ENCODE measurements at regions not wholly inside any gene's neighbourhood (a gene's known extent, or its start where the extent isn't known, plus 50 kb on each side); places are given as distances from the start of the nearest gene placed in this dataset.
A peak's percentile ranks its signal among the peaks of the same experiment; 100 is the strongest.

DNA sequence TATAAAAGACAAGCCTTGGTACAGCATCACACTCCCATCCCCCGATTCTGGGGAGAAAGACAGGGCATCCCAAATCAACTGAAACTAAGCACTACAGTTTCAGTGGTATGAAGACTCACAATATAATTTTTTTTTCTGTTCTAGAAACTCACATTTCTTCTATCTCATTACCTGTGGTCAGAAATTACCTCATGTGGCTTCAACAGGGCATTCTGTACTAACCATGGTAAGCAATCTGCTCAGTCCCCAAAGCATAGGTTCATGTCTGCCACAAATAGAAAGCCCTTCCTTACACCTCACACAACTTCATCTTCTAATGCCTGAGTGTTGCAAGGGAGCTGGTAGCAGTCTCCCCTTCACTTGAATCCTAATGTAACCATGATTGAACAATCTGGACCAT, 147.4 kb upstream of the POU2AF2 start:
- DNase-seq: no peak

DNA sequence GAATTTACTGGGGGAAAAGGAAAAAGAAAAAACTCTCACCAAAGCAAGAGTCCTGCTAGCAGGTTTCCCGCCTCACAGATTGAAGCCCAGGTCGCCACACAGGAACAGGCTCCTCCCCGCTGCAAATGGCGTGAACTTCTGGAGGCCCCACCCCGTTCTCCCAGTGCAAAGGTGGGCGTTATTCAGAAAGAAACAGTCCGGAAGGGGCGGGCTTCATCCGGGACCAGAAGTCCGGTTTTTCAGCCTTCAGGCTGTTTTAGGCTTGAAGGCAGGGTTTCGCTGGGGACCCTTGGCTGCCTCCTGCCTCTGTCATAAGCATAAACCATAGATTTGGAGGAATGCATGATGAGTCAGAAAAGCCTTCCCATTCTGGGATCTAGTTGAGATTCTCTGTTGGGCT, 148.3 kb upstream of the POU2AF2 start:
- H3K27ac ChIP-seq (ENCODE audit: insufficient read depth in 1 of 2, low read depth in 1 of 2, low read length in 2 of 2, poor library complexity in 1 of 2, severe bottlenecking in 2 of 2): no peak overlapping the region
- POLR2A ChIA-PET: no interaction called here
- DNase-seq: peak; percentile 11 to 39 (median 32)
- H3K4me1 ChIP-seq (ENCODE audit: control extremely low read depth in 1 of 4, control insufficient read depth in 4 of 4, insufficient read depth in 4 of 4, low read length in 3 of 4): peaks cover 0 to 2% (median 0%) of the 10 kb centered on the region in 4 experiments
- no peaks in the 10 kb centered on the region for H3K36me3 ChIP-seq (ENCODE audit: control insufficient read depth in 4 of 4, insufficient read depth in 4 of 4, low read length in 3 of 4)
- CTCF ChIA-PET: interaction anchor here (0.6 kb wide), 1 partner anchor 48 kb away, joined by 3 read pairs; no protein-coding TSS in a partner anchor
- no peaks in the 10 kb centered on the region for H3K27me3 ChIP-seq (replicated peaks in 2 of 5; ENCODE audit: control insufficient read depth in 4 of 5, insufficient read depth in 5 of 5, low read length in 4 of 5)
- no peaks in the 10 kb centered on the region for H3K9me3 ChIP-seq (ENCODE audit: control extremely low read depth in 1 of 5, control insufficient read depth in 4 of 5, insufficient read depth in 2 of 5, low read depth in 1 of 5, low read length in 4 of 5)
- 79% methylated on average over 11 of the region's 11 CpGs for WGBS (ENCODE audit: insufficient coverage)
- H3K4me3 ChIP-seq (ENCODE audit: control insufficient read depth in 1 of 7, extremely low read depth in 1 of 7, insufficient read depth in 4 of 7, low read depth in 2 of 7, low read length in 6 of 7): peak overlapping the region in 4 of 7 experiments; percentile 16 to 60 (median 32)

More for the DNA sequence above, 147.4 kb upstream of the POU2AF2 start:
- no peak overlapping the region for H3K4me3 ChIP-seq (ENCODE audit: control insufficient read depth in 1 of 7, extremely low read depth in 1 of 7, insufficient read depth in 4 of 7, low read depth in 2 of 7, low read length in 6 of 7)
- no CpG with 5 or more reads among the region's 1 CpG for WGBS (ENCODE audit: insufficient coverage)
- ChIA-PET POLR2A (no interaction called here), CTCF (interaction anchor here (0.6 kb wide), 1 partner anchor 47 kb away, joined by 3 read pairs; no protein-coding TSS in a partner anchor)
- H3K36me3 ChIP-seq (ENCODE audit: control insufficient read depth in 4 of 4, insufficient read depth in 4 of 4, low read length in 3 of 4): no peaks in the 10 kb centered on the region
- no peaks in the 10 kb centered on the region for H3K9me3 ChIP-seq (ENCODE audit: control extremely low read depth in 1 of 5, control insufficient read depth in 4 of 5, insufficient read depth in 2 of 5, low read depth in 1 of 5, low read length in 4 of 5)
- H3K27ac ChIP-seq (ENCODE audit: insufficient read depth in 1 of 2, low read depth in 1 of 2, low read length in 2 of 2, poor library complexity in 1 of 2, severe bottlenecking in 2 of 2): no peak overlapping the region
- no peaks in the 10 kb centered on the region for H3K27me3 ChIP-seq (replicated peaks in 2 of 5; ENCODE audit: control insufficient read depth in 4 of 5, insufficient read depth in 5 of 5, low read length in 4 of 5)
- peaks cover 0 to 2% (median 0%) of the 10 kb centered on the region in 4 experiments for H3K4me1 ChIP-seq (ENCODE audit: control extremely low read depth in 1 of 4, control insufficient read depth in 4 of 4, insufficient read depth in 4 of 4, low read length in 3 of 4)

DNA sequence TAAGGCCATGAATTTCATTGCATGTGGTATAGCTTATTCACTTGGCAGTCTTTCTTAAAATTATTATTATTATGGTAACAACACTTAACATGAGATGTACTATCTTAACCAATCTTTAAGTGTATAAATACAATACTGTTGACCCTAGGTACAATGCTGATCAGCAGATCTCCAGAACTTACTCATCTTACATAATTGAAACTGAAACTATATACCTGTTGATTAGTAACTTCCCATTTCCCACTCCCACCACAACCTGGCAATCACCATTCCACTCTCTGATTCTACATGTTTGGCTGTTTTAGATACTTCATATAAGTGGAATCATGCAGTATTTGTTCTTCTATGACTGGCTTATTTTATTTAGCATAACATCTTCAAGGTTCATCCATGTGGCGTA, 150.2 kb upstream of the POU2AF2 start:
- no peak overlapping the region for H3K4me3 ChIP-seq (ENCODE audit: control insufficient read depth in 1 of 7, extremely low read depth in 1 of 7, insufficient read depth in 4 of 7, low read depth in 2 of 7, low read length in 6 of 7)
- peaks cover 0 to 6% (median 1%) of the 10 kb centered on the region in 4 experiments for H3K4me1 ChIP-seq (ENCODE audit: control extremely low read depth in 1 of 4, control insufficient read depth in 4 of 4, insufficient read depth in 4 of 4, low read length in 3 of 4)
- H3K27me3 ChIP-seq (replicated peaks in 2 of 5; ENCODE audit: control insufficient read depth in 4 of 5, insufficient read depth in 5 of 5, low read length in 4 of 5): no peaks in the 10 kb centered on the region
- ChIA-PET POLR2A (no interaction called here), CTCF (interaction anchor here (1.0 kb wide), 1 partner anchor 14 kb away, joined by 3 read pairs; no protein-coding TSS in a partner anchor)
- WGBS (ENCODE audit: insufficient coverage): no CpG with 5 or more reads among the region's 1 CpG
- H3K9me3 ChIP-seq (ENCODE audit: control extremely low read depth in 1 of 5, control insufficient read depth in 4 of 5, insufficient read depth in 2 of 5, low read depth in 1 of 5, low read length in 4 of 5): no peaks in the 10 kb centered on the region
- peak in 1 of 3 donors; percentile 11 for DNase-seq
- H3K27ac ChIP-seq (ENCODE audit: insufficient read depth in 1 of 2, low read depth in 1 of 2, low read length in 2 of 2, poor library complexity in 1 of 2, severe bottlenecking in 2 of 2): no peak overlapping the region
- no peaks in the 10 kb centered on the region for H3K36me3 ChIP-seq (ENCODE audit: control insufficient read depth in 4 of 4, insufficient read depth in 4 of 4, low read length in 3 of 4)

GRCh38 chr11:111093061-111093460, 152.5 kb upstream of the POU2AF2 start:
- no peak for DNase-seq
- Histone ChIP-seq H3K27ac (ENCODE audit: insufficient read depth in 1 of 2, low read depth in 1 of 2, low read length in 2 of 2, poor library complexity in 1 of 2, severe bottlenecking in 2 of 2) (no peak overlapping the region), H3K4me3 (ENCODE audit: control insufficient read depth in 1 of 7, extremely low read depth in 1 of 7, insufficient read depth in 4 of 7, low read depth in 2 of 7, low read length in 6 of 7) (no peak overlapping the region), H3K9me3 (ENCODE audit: control extremely low read depth in 1 of 5, control insufficient read depth in 4 of 5, insufficient read depth in 2 of 5, low read depth in 1 of 5, low read length in 4 of 5) (no peaks in the 10 kb centered on the region), H3K27me3 (replicated peaks in 2 of 5; ENCODE audit: control insufficient read depth in 4 of 5, insufficient read depth in 5 of 5, low read length in 4 of 5) (no peaks in the 10 kb centered on the region), H3K4me1 (ENCODE audit: control extremely low read depth in 1 of 4, control insufficient read depth in 4 of 4, insufficient read depth in 4 of 4, low read length in 3 of 4) (peaks cover 0 to 23% (median 5%) of the 10 kb centered on the region in 4 experiments), H3K36me3 (ENCODE audit: control insufficient read depth in 4 of 4, insufficient read depth in 4 of 4, low read length in 3 of 4) (no peaks in the 10 kb centered on the region)
- 100% methylated on average over 1 of the region's 4 CpGs for WGBS (ENCODE audit: insufficient coverage)
- CTCF ChIA-PET: no interaction called here
- POLR2A ChIA-PET: no interaction called here

GRCh38 chr11:111091321-111091938, 154.1 kb upstream of the POU2AF2 start:
- H3K27me3 ChIP-seq (replicated peaks in 2 of 5; ENCODE audit: control insufficient read depth in 4 of 5, insufficient read depth in 5 of 5, low read length in 4 of 5): no peaks in the 10 kb centered on the region
- ChIA-PET POLR2A (no interaction called here), CTCF (interaction anchor here (1.0 kb wide), 1 partner anchor 53 kb away, joined by 3 read pairs; no protein-coding TSS in a partner anchor)
- DNase-seq: no peak
- H3K4me3 ChIP-seq (ENCODE audit: control insufficient read depth in 1 of 7, extremely low read depth in 1 of 7, insufficient read depth in 4 of 7, low read depth in 2 of 7, low read length in 6 of 7): no peak overlapping the region
- H3K27ac ChIP-seq (ENCODE audit: insufficient read depth in 1 of 2, low read depth in 1 of 2, low read length in 2 of 2, poor library complexity in 1 of 2, severe bottlenecking in 2 of 2): no peak overlapping the region
- H3K36me3 ChIP-seq (ENCODE audit: control insufficient read depth in 4 of 4, insufficient read depth in 4 of 4, low read length in 3 of 4): no peaks in the 10 kb centered on the region
- peaks cover 0 to 21% (median 5%) of the 10 kb centered on the region in 4 experiments for H3K4me1 ChIP-seq (ENCODE audit: control extremely low read depth in 1 of 4, control insufficient read depth in 4 of 4, insufficient read depth in 4 of 4, low read length in 3 of 4)
- 87% methylated on average over 2 of the region's 2 CpGs for WGBS (ENCODE audit: insufficient coverage)
- H3K9me3 ChIP-seq (ENCODE audit: control extremely low read depth in 1 of 5, control insufficient read depth in 4 of 5, insufficient read depth in 2 of 5, low read depth in 1 of 5, low read length in 4 of 5): no peaks in the 10 kb centered on the region

- H3K36me3 ChIP-seq (ENCODE audit: control insufficient read depth in 4 of 4, insufficient read depth in 4 of 4, low read length in 3 of 4): no peaks in the 10 kb centered on the region
These were observed 155.8 kb upstream of the POU2AF2 start for GRCh38 chr11:111089759-111090158.

GRCh38 chr11:111088847-111089355, 156.6 kb upstream of the POU2AF2 start:
- WGBS (ENCODE audit: insufficient coverage): 75% methylated on average over 2 of the region's 2 CpGs
- Histone ChIP-seq H3K4me3 (ENCODE audit: control insufficient read depth in 1 of 7, extremely low read depth in 1 of 7, insufficient read depth in 4 of 7, low read depth in 2 of 7, low read length in 6 of 7) (no peak overlapping the region), H3K27ac (ENCODE audit: insufficient read depth in 1 of 2, low read depth in 1 of 2, low read length in 2 of 2, poor library complexity in 1 of 2, severe bottlenecking in 2 of 2) (no peak overlapping the region), H3K4me1 (ENCODE audit: control extremely low read depth in 1 of 4, control insufficient read depth in 4 of 4, insufficient read depth in 4 of 4, low read length in 3 of 4) (peaks cover 0 to 21% (median 5%) of the 10 kb centered on the region in 4 experiments), H3K27me3 (replicated peaks in 2 of 5; ENCODE audit: control insufficient read depth in 4 of 5, insufficient read depth in 5 of 5, low read length in 4 of 5) (no peaks in the 10 kb centered on the region), H3K36me3 (ENCODE audit: control insufficient read depth in 4 of 4, insufficient read depth in 4 of 4, low read length in 3 of 4) (no peaks in the 10 kb centered on the region), H3K9me3 (ENCODE audit: control extremely low read depth in 1 of 5, control insufficient read depth in 4 of 5, insufficient read depth in 2 of 5, low read depth in 1 of 5, low read length in 4 of 5) (no peaks in the 10 kb centered on the region)
- ChIA-PET CTCF (interaction anchor here (0.6 to 1.4 kb wide), 4 partner anchors 11 to 664 kb away, joined by 3 to 5 read pairs (median 3); no protein-coding TSS in a partner anchor), POLR2A (interaction anchor here (0.8 kb wide), 1 partner anchor 610 kb away, joined by 3 read pairs; no protein-coding TSS in a partner anchor)
- no peak for DNase-seq

More at GRCh38 chr11:111089759-111090158, 155.8 kb upstream of the POU2AF2 start:
- no peaks in the 10 kb centered on the region for H3K27me3 ChIP-seq (replicated peaks in 2 of 5; ENCODE audit: control insufficient read depth in 4 of 5, insufficient read depth in 5 of 5, low read length in 4 of 5)
- POLR2A ChIA-PET: interaction anchor here (0.8 kb wide), 1 partner anchor 611 kb away, joined by 3 read pairs; no protein-coding TSS in a partner anchor
- CTCF ChIA-PET: no interaction called here
- 0% methylated on average over 1 of the region's 2 CpGs for WGBS (ENCODE audit: insufficient coverage)
- H3K9me3 ChIP-seq (ENCODE audit: control extremely low read depth in 1 of 5, control insufficient read depth in 4 of 5, insufficient read depth in 2 of 5, low read depth in 1 of 5, low read length in 4 of 5): no peaks in the 10 kb centered on the region
- peaks cover 0 to 21% (median 5%) of the 10 kb centered on the region in 4 experiments for H3K4me1 ChIP-seq (ENCODE audit: control extremely low read depth in 1 of 4, control insufficient read depth in 4 of 4, insufficient read depth in 4 of 4, low read length in 3 of 4)
- DNase-seq: peak; percentile 26 to 57 (median 45)
- H3K4me3 ChIP-seq (ENCODE audit: control insufficient read depth in 1 of 7, extremely low read depth in 1 of 7, insufficient read depth in 4 of 7, low read depth in 2 of 7, low read length in 6 of 7): no peak overlapping the region
- H3K27ac ChIP-seq (ENCODE audit: insufficient read depth in 1 of 2, low read depth in 1 of 2, low read length in 2 of 2, poor library complexity in 1 of 2, severe bottlenecking in 2 of 2): no peak overlapping the region
